Nephron (organoid): ENCODE measurements at regions not wholly inside any gene's neighbourhood (a gene's known extent, or its start where the extent isn't known, plus 50 kb on each side); places are given as distances from the start of the nearest gene placed in this dataset.
"Not testable (repeated sequence)": the region's sequence is repeated elsewhere in the genome, so short reads cannot be mapped to it uniquely, and the experiment has no call there.

ENCODE experiments used
- H3K27ac Mint-ChIP-seq, 3 experiments: 2 replicates each; pipeline ENCODE4 v1.8.0; 2020; ENCODE audit warnings: mixed read lengths in 3 of 3, mild to moderate bottlenecking in 2 of 3, moderate library complexity in 1 of 3
- H3K27me3 Mint-ChIP-seq: 2 replicates; pipeline ENCODE4 v1.8.0; 2021; ENCODE audit warnings: low read depth, mild to moderate bottlenecking, moderate library complexity, mixed read lengths
- H3K36me3 Mint-ChIP-seq: 2 replicates; pipeline ENCODE4 v1.8.0; 2020; ENCODE audit warnings: low read depth, mixed read lengths
- H3K4me1 Mint-ChIP-seq: 2 replicates; pipeline ENCODE4 v1.8.0; 2020; ENCODE audit warnings: mixed read lengths
- H3K4me3 Mint-ChIP-seq, 3 experiments: 2 replicates each; pipeline ENCODE4 v1.8.0; 2020; ENCODE audit warnings: mild to moderate bottlenecking in 3 of 3, mixed read lengths in 3 of 3, moderate library complexity in 2 of 3
- H3K9me3 Mint-ChIP-seq: 2 replicates; pipeline ENCODE4 v1.8.0; 2020; ENCODE audit warnings: mixed read lengths
- CTCF ChIP-seq, 3 experiments: fragments of 200-600 bp; sonication (generic); IDR thresholded peaks; one replicate each; pipeline ENCODE4 v1.5.0; 2021; ENCODE audit warnings: antibody characterized with exemption in 3 of 3; ENCODE audit not compliant: unreplicated experiment in 3 of 3

- H3K9me3 Mint-ChIP-seq = peaks cover under 1% of the 10 kb centered on the region
- no peak overlapping the region for H3K27ac Mint-ChIP-seq
- H3K27me3 Mint-ChIP-seq = no peaks in the 10 kb centered on the region
- H3K4me3 Mint-ChIP-seq = no peak overlapping the region
- H3K4me1 Mint-ChIP-seq = no peaks in the 10 kb centered on the region
- TF ChIP-seq CTCF (IDR thresholded peaks at IDR 0.05; ENCODE audit: unreplicated experiment in 3 of 3) = no peak
- no peaks in the 10 kb centered on the region for H3K36me3 Mint-ChIP-seq
Observed at GRCh38 chr11:80943226-80943625, 1502.4 kb upstream of the TENM4 start.

GRCh38 chr11:80937842-80938241 lies 1497.0 kb upstream of the TENM4 start:
- Mint-ChIP-seq H3K4me1 (no peaks in the 10 kb centered on the region), H3K27me3 (no peaks in the 10 kb centered on the region), H3K27ac (no peak overlapping the region), H3K9me3 (no peaks in the 10 kb centered on the region), H3K4me3 (no peak overlapping the region), H3K36me3 (no peaks in the 10 kb centered on the region)
- no peak for TF ChIP-seq CTCF (IDR thresholded peaks at IDR 0.05; ENCODE audit: unreplicated experiment in 3 of 3)

- Mint-ChIP-seq H3K27ac (no peak overlapping the region), H3K4me1 (no peaks in the 10 kb centered on the region), H3K9me3 (peaks cover 2% of the 10 kb centered on the region), H3K27me3 (no peaks in the 10 kb centered on the region), H3K4me3 (no peak overlapping the region), H3K36me3 (no peaks in the 10 kb centered on the region)
- no peak for TF ChIP-seq CTCF (IDR thresholded peaks at IDR 0.05; ENCODE audit: unreplicated experiment in 3 of 3)
Observed at GRCh38 chr11:80930038-80930437, 1489.2 kb upstream of the TENM4 start.

- H3K36me3 Mint-ChIP-seq = no peaks in the 10 kb centered on the region
- H3K4me1 Mint-ChIP-seq = no peaks in the 10 kb centered on the region
- no peak for TF ChIP-seq CTCF (IDR thresholded peaks at IDR 0.05; ENCODE audit: unreplicated experiment in 3 of 3)
- H3K27me3 Mint-ChIP-seq = no peaks in the 10 kb centered on the region
- no peak overlapping the region for H3K4me3 Mint-ChIP-seq
- H3K27ac Mint-ChIP-seq = no peak overlapping the region
- peaks cover 2% of the 10 kb centered on the region for H3K9me3 Mint-ChIP-seq
Observed at GRCh38 chr11:80929031-80929805, 1488.4 kb upstream of the TENM4 start.

- H3K36me3 Mint-ChIP-seq = no peaks in the 10 kb centered on the region
- no peak overlapping the region for H3K27ac Mint-ChIP-seq
- no peak for TF ChIP-seq CTCF (IDR thresholded peaks at IDR 0.05; ENCODE audit: unreplicated experiment in 3 of 3)
- no peak overlapping the region for H3K4me3 Mint-ChIP-seq
- no peaks in the 10 kb centered on the region for H3K4me1 Mint-ChIP-seq
- peaks cover 2% of the 10 kb centered on the region for H3K9me3 Mint-ChIP-seq
- no peaks in the 10 kb centered on the region for H3K27me3 Mint-ChIP-seq
Observed at GRCh38 chr11:80925321-80925720, 1484.5 kb upstream of the TENM4 start.

- not testable (repeated sequence) for H3K4me3 Mint-ChIP-seq, H3K27ac Mint-ChIP-seq, H3K27me3 Mint-ChIP-seq, H3K36me3 Mint-ChIP-seq, H3K4me1 Mint-ChIP-seq, H3K9me3 Mint-ChIP-seq
Observed at GRCh38 chr11:80921310-80921709, 1480.5 kb upstream of the TENM4 start.
